ENCODE measurements at regions not wholly inside any gene's neighbourhood (a gene's known extent, or its start where the extent isn't known, plus 50 kb on each side); places are given as distances from the start of the nearest gene placed in this dataset.
"Not testable (repeated sequence)": the region's sequence is repeated elsewhere in the genome, so short reads cannot be mapped to it uniquely, and the experiment has no call there.

DNA sequence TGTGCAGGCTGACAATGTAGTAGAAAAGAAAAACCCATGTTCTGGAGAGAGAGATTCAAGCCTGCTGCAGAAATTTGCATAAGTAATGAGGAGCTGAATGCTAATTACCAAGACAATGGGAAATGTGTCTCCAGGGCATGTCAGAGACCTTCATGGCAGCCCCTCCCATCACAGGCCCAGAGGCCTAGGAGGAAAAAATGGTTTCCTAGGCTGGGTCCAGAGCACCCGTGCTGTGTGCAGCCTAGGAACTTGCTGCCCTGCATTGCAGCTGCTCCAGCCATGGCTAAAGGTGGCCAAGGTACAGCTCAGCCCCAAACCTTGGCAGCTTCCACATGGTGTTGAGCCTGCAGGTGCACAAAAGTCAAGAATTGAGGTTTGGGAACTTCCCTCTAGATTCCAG lies 402.3 kb downstream of the PRR32 start:
- not testable (repeated sequence) for DNase-seq

DNA sequence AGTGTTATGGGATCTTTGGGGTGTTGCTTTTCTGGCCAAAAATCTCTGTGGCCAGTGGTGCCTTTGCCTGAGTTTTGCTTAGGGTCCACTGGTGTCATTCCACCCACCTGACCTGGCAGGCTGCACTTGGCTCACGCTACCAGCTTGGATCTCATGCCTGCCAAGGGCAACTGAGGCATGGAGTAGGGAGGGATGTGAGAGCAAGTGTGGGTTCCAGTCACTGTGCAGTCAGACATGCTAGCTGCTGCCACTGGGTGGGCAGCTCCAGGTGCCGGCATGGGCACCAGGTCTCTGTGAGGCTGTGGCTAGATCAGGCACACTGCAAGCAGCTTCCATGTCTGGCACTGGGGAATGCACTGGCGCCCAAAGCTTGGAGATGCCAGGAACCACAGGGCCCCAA lies 424.1 kb downstream of the PRR32 start:
- no peak for DNase-seq

- no peak for DNase-seq
These were observed 440.2 kb downstream of the PRR32 start for GRCh38 chrX:127259742-127260141.

GRCh38 chrX:127276326-127276725 lies 456.8 kb downstream of the PRR32 start:
- DNase-seq: no peak

DNA sequence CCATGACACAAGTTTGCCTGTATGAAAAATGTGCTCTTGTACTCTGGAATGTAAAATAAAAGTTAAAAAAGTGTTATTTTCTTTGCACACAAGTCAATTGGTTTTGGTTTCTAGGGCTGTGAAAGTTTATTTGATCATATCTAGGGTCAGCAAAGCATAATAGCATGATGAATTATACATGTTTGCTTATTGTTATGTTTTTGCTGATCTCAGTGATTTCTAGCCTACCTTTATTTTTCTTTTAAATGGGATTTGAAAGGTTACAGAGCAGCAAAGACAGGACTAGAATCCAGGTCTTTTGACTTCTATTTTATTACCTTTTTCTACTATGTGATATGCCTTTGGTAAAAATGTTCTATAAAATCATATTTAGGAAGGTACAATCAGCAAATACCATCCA lies 481.0 kb downstream of the PRR32 start:
- no peak for DNase-seq

DNA sequence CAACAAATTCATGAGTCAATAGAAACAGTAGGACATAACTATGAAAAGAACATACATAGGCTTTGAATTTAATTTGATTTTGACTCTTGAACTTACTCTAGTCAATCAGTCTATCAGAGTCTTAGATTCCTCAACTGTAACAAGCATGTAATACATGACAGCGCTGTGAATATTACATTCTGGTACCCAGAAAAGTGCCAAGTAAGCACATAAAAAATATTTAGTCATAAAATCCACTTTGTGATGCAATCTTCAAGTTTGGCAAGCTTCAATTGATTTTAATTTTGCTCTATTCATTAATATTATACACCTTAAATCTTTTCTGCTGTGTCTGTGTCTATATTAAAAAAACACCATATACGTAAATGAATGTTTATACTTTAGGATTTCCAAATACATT lies 483.3 kb downstream of the PRR32 start:
- no peak for DNase-seq

GRCh38 chrX:127305013-127305412 lies 485.5 kb downstream of the PRR32 start:
- no peak for DNase-seq

- no peak for DNase-seq
These were observed 486.7 kb downstream of the PRR32 start for GRCh38 chrX:127306262-127306661.

DNA sequence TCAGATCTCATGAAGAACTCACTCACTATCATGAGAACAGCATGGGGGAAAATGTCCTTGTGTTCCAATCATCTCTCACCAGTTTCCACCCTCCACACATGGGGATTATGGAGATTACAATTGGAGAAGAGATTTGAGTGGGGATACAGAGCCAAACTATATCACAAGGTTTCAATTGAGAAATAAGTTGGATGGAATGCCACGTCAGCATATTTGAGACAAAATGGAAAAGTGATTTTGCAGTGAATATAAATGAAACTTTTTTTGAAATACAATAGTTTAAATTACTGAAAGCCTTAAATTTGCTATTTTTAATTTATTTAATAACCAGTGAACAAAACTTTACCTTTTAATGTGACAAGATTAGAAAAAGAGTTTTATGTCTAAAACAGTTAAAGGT lies 494.1 kb downstream of the PRR32 start:
- DNase-seq: no peak

DNA sequence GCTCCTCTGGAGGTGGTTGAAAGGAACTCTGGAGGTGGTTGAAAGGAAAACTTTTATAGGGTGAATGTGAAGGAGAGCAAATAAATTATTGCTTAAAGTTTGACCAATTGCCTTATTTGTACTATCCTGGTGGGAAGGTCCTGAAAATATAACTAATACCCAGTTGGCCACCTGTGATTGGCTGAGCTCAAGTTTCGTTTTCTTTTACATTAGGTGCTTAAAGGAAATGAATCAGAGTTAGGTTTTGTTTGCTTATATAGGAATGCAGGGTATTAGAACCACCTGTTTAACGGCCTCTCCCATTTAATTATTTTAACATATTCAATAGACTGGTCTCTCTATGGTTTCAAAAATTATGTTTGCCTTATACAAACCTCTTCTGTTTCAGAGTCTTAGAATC lies 497.6 kb downstream of the PRR32 start:
- DNase-seq: no peak

- DNase-seq: no peak
These were observed 504.6 kb downstream of the PRR32 start for GRCh38 chrX:127324128-127324527.

All from NCI-H1694 treated with DMSO at 0.1 percent for 48 hours (cell line).